ENCODE measurements at regions not wholly inside any gene's neighbourhood (a gene's known extent, or its start where the extent isn't known, plus 50 kb on each side); places are given as distances from the start of the nearest gene placed in this dataset.
"Not testable (repeated sequence)": the region's sequence is repeated elsewhere in the genome, so short reads cannot be mapped to it uniquely, and the experiment has no call there.

DNA sequence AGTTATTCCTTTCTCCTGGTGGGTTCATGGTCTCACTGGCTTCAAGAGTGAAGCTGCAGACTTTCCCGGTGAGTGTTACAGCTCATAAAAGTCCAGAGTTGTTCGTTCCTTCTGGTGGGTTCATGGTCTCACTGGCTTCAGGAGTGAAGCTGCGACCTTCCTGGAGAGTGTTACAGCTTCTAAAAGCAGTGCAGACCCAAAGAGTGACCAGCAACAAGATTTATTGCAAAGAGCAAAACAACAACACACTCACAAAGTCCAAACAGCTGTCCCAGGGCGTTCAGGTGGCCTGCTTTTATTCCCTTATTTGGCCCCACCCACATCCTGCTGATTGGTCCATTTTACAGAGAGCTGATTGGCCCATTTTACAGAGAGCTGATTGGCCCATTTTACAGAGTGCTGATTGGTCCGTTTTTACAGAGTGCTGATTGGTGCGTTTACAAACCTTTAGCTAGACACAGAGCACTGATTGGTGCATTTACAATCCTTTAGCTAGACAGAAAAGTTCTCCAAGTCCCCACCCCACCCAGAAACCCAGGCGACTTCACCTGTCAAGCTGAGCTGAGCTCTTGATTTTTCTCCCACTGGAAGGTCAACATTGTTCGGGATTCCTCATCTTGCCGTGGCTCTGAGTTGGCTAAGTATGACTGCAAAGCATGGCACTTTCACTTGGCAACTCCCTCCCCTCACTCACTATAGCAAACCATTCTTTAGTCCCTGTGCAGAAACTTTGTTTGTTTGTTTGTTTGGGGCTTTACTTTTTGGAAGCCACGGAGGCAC lies 87.3 kb upstream of the EEPD1 start:
- not testable (repeated sequence) for DNase-seq (ENCODE audit: low read depth in 3 of 3)

- DNase-seq (ENCODE audit: low read depth in 3 of 3), result no peak
Measured at GRCh38 chr7:36066343-36066664, 86.8 kb upstream of the EEPD1 start.

DNA sequence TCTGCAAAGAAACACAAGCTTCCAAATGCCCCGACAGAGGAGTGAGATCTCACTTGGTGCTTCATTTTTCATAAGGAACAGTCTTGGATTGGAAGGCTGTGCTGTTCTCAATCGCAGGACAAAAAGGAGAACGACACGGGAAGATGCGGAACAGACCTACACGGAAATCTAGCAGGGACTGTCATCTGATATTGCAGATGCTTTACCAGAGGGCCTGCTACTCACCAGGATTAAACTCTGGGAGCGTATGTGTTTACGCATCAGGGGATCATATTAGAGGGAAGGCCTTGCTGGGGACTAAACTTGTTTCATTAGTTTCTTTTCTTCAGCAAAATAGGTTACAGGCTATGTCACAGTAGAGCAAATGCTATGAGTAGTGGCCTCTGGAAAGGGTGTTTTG lies 82.8 kb upstream of the EEPD1 start:
- DNase-seq (ENCODE audit: low read depth in 3 of 3), result no peak

DNA sequence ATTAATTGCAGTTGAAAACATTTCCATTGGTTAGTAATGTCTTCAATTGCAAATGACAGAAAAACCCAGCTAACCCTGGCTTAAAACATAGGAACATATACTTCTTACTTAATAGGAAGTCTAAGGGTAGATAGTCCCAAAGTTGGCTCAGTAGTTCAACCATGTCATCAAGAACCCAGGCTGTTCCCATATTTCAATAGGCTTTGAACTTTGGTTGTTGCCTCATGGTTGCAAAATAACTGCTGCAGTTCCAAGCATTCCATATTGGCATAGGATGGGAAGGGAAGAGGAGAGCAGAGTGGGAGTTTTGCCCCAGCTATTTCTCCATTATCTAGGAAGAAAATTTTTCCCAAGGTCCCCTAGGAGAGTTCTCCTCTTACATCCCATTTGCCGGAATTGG lies 81.4 kb upstream of the EEPD1 start:
- DNase-seq (ENCODE audit: low read depth in 3 of 3), result no peak

DNA sequence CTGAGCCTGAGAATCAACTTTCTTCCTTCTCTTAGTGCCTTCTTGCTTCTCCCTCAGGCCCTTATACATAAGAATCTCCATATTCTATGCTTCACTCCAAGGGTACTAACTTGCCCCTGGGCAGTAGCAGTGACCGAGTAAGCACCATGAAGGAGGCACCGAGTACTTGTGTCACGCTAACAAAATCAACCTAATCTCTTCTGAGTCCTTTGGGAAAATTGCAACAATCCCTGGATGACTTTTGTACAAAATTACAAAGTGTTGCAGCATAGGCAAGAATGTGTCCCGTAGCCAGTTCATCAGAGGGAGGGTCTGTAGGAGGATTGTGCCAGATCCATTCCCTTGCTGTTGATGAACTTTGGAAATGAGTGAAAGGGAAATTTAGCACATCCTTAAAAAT lies 80.4 kb upstream of the EEPD1 start:
- DNase-seq (ENCODE audit: low read depth in 3 of 3), result no peak

DNA sequence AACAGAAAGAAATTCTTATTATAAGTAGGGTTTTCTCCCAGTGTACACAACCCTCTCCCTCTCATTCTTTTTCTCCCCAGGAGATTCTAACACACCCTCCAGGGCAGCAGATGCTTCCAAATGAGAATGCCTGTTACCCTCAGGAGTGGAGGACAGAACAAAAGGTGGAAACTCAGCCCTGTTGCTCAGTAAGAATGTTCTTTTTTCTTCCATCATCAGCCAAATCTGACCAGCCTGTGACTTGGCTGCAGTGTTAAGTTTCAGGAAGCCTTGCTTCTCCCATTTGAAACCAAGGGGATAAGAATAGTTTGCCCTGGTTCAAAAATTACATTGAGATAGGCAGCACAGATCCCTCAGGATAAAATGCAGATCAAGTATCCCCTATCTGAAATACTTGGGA lies 77.5 kb upstream of the EEPD1 start:
- DNase-seq (ENCODE audit: low read depth in 3 of 3), result no peak

- DNase-seq (ENCODE audit: low read depth in 3 of 3), result no peak
Measured at GRCh38 chr7:36076074-36076473, 77.0 kb upstream of the EEPD1 start.

GRCh38 chr7:36078816-36079360 lies 74.2 kb upstream of the EEPD1 start:
- no peak for DNase-seq (ENCODE audit: low read depth in 3 of 3)

DNA sequence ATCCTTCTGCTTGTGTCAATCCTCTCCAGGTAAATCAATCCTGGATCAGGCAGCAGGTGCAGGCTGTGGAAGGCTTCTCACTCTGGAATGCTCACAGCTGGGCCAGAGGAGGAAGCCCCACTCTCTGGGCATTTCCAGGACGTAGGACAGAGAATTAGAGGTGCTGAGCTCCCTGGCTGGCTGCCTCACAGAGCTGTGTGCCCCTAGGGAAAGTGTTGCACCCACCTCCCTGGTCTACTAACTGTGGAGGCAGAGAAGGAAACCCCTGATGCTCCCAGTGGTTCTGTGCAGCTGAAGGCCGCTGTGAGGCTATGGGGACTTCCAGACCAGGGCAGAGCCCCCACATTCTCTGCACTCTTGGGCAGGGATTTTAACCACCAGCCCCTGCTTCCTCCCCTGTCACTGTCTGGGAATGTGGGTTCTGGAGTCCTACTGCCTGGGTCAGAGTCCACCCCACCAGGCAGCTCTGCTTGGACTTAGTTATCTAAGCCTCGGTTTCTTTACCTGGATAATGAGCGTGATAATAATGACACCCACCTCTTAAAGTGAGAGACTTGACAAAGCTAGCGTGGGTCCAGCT lies 73.5 kb upstream of the EEPD1 start:
- no peak for DNase-seq (ENCODE audit: low read depth in 3 of 3)

- no peak for DNase-seq (ENCODE audit: low read depth in 3 of 3)
Measured at GRCh38 chr7:36080843-36081242, 72.2 kb upstream of the EEPD1 start.

DNA sequence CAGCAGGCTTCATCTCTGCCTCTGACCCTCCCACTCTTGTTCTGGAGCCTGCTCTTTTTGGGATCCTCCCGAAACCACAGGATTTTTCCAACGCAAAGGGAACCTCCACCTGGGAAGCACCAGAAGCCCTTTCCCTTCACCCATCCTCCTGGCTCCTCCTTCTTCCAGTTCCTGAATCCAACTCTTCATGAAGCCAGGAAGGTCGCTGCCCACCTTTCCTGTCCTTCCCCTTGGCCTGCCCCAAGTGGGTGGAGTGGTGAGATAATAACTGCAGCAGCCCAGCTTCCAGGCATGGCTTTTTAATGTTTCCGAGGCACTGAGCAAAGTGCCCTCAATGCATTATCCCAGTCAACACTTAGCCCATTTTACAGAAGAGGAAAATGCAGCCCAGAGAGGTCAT lies 70.8 kb upstream of the EEPD1 start:
- DNase-seq (ENCODE audit: low read depth in 3 of 3), result no peak

DNA sequence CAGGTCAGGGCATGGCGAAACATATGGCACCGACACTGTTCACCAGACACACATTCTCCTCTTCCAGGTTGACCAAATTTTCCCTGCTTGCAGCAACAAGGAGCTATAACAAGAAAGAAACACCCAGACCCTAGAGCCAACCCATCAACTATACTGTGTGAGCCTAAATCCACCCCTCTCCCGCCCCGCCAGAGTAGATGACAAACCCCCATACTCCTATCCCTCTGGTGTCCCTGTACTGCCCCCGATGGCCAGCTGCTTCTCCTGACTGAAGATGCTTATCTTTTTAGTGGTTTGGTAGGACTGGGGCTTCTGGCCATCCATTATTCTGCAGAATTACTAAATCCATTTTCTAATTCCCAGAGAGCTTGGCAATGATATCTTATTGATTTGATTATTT lies 70.1 kb upstream of the EEPD1 start:
- DNase-seq (ENCODE audit: low read depth in 3 of 3), result no peak

DNA sequence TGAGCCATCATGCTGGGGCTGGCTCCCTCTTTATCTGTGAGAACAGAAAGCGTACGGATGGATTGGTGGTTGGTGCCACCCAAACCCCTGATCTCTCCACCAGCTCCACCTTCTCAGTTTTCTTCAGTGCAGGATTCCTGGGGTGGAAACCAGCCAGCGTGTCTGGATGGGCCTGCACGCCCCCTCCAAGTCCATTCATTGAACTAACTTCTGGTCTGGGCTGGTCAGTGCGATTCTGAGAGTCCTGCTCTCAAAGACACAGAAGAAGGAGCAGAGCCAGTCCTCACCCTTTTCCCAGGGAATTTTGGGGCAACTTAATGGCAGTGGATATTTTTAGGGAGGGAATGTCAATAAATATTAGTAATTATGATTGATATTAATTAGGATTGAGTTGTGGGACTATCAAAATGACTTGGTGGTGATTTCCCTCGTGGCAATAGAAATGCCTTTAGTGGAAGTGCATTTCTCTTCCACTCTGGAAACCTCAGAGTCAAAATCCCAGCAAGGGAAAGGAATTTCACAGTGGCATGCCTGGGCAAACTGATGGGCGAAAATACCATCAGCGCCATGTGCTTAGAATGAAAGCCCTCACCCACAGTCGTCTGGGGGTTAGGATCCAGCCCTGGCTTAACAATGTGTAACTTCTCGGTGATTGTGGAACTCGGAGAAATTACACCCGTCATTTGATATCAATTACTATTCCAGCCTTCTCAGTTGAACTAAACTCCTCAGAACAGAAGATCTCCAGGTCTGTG lies 69.3 kb upstream of the EEPD1 start:
- no peak for DNase-seq (ENCODE audit: low read depth in 3 of 3)

DNA sequence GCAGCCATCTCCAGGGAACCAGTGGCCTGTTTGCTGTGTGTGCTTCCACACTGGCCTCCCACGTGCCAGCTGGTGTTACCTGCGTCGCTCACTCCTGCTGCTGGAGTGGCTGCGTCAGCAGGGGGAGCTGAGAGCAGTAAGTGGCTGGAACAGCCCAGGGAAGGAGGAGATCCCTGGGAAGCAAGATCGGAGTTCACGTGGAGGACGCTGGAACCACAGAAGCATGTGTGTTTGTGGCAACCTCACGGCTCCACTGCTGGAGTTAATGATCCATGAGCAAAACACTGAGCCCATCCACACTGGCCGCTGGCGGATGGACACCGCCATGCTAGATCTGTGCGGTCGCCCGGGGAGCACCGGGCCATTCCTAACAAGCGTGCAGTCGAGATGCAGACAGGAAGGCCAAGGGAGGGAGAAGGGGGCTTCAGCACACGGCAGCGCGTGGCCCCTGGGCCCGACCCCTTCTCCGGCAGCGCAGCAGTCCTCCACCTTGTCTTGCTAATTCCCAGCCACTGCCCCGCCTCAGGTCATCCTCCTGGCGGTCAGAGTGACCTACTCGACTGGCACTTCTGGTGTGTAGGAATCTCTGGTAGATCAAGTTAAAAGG lies 68.5 kb upstream of the EEPD1 start:
- DNase-seq (ENCODE audit: low read depth in 3 of 3), result no peak

GRCh38 chr7:36085096-36085495 lies 68.0 kb upstream of the EEPD1 start:
- no peak for DNase-seq (ENCODE audit: low read depth in 3 of 3)

DNA sequence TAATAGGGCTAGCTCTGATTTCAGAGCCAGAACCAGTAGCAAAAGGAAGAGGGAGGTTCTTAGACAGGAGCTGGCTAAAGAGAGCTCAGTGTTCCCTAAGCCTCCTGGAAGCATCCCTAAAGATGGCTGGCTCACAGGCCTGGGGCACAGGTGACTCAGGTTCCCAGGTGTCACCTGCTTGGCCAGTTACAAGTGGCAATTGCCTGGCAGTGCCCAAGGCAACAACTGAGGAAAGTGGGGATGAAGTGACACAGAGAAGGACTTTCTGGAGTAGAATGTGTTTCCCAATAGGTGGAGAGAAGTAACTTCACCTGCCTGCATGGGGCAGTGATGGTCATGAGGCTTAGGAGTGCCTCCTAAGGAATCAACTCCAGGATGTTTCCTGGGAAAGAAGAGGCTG lies 66.5 kb upstream of the EEPD1 start:
- DNase-seq (ENCODE audit: low read depth in 3 of 3), result no peak

DNA sequence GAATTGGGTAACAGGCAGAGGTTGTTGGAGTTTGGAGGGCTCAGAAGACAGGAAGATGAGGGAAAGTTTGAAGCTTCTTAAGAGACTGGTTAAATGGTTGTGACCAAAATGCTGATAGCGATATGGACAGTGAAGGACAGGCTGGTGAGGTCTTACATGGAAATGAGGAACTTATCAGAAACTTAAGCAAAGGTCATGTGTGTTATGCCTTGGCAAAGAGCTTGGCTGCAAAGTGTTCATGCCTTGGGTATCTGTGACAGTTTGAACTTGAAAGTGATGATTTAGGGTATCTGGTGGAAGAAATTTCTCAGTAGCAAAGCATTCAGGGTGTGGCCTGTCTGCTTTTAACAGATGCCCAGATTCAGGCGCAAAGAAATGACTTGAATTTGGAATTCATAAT lies 64.5 kb upstream of the EEPD1 start:
- DNase-seq (ENCODE audit: low read depth in 3 of 3), result no peak

DNA sequence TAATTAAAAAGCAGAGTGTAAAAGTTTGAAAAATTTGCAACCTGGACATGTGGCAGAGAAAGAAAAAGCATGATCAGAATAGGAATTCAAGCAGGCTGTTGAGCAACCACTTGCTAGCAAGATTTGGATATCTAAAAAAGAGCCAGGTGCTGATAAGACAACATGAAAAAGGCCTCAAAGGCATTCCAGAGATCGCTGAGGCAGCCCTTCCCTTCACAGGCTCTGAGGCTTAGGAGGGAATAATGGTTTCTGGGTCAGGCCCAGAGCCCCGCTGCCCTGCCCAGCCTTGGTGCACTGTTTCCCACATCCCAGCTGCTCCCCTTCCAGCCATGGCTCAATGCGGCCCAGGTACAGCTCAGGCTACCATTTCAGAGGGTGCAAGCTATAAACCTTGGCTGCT lies 64.1 kb upstream of the EEPD1 start:
- DNase-seq (ENCODE audit: low read depth in 3 of 3), result no peak

DNA sequence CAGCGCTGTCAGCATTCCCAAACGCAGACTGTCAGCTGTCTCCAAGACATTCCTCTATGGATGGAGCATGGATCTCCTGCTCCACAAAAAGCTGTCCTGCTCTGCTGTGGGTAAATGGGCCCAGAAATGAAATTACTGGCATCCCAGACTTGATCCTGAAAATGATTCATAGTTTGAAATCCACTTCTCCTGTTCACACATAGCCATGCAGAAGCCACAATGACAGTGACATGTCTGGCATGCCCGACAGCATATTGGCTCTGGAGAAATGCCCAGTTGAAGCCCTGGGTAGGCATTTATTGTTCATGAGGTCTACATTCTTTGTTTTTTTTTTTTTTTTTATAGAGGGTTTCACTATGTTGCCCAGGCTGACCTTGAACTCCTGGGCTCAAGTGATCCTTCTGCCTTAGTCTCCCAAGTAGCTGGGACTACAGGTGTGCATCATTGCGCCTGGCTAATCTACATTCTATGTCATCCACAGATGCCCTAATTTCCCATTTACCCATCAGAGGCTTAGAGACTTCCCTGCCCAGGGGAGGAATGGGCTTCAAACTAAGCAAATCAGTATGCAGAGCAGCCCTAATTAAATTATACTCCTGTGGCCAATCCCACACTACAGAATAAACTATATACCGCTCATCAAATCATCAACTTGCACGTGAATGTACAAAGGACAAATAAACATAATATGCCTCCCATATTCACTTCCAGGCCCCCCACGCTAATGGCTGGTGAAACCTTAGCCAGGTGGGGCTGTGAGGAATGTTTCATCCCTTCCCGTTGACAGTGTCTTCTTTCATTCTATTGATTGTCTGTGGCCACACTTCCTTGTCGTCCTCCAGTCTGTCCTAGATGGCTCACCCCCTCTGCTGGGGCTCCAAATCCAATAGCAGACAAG lies 61.8 kb upstream of the EEPD1 start:
- DNase-seq (ENCODE audit: low read depth in 3 of 3), result no peak

DNA sequence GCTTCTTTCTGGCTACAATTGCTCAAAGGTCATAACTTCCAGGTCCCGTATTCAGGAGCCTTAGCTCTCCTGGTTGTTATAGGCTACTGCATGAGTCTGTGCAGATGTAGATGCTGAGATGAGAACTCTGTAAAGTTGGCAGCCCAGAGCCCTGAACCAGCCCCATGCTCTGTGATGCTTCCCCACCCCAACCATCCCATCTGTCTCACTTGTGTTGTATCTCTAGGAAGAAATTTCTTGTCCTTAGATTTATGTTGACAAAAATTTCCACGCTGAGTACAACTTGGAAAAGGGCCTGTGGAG lies 61.2 kb upstream of the EEPD1 start:
- no peak for DNase-seq (ENCODE audit: low read depth in 3 of 3)

- no peak for DNase-seq (ENCODE audit: low read depth in 3 of 3)
Measured at GRCh38 chr7:36092221-36092771, 60.8 kb upstream of the EEPD1 start.
